CD4-positive, alpha-beta T cell treated with Interleukin-17A for 4 hours (primary cell): ENCODE measurements at regions not wholly inside any gene's neighbourhood (a gene's known extent, or its start where the extent isn't known, plus 50 kb on each side); places are given as distances from the start of the nearest gene placed in this dataset.
"Not testable (repeated sequence)": the region's sequence is repeated elsewhere in the genome, so short reads cannot be mapped to it uniquely, and the experiment has no call there.

ENCODE experiments used
- DNase-seq: peaks from one replicate; pipeline ENCODE4 v3.0.0-alpha.2; 2020; ENCODE audit warnings: mixed read lengths

DNA sequence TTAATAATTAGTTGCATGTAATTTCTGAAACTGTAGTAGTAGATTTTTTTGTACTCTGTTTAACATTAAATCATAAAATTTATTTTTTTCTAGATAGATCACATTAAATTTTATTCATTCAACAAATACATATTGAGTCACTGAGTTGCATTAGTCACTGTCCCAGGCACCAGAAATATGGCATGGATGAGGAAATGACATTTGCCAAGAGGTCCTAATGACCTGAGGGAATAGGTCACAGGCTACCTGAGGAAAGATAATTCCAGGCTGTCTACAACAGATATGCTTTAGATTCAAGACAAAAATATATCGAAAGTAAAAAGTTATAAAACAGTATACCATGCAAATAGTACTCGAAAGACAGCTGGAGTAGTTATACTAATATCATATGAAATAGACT lies 852.4 kb upstream of the ACVR2A start:
- no peak for DNase-seq

GRCh38 chr2:146992057-146992456 lies 852.8 kb upstream of the ACVR2A start:
- no peak for DNase-seq

GRCh38 chr2:146990311-146991054 lies 854.3 kb upstream of the ACVR2A start:
- no peak for DNase-seq

DNA sequence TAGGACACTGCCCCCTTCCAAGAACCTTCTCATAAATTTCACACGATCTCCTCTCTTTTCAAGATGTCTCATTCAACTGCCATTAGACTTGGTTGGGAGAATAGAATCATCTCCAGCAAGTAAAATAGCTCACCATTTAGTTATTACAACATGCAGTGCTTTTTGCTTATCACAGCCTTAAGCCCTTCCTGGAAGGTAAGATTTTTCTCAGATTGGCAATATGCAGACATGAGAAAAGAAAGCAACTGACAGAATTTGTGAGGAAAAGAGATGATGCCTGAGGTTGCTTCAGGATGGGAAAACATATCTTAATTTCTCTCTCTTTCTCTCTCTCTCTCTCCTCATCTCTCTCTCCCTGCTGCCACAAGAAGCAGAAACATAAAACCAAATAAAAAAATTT lies 855.1 kb upstream of the ACVR2A start:
- no peak for DNase-seq

GRCh38 chr2:146987996-146988395 lies 856.8 kb upstream of the ACVR2A start:
- DNase-seq, result no peak

DNA sequence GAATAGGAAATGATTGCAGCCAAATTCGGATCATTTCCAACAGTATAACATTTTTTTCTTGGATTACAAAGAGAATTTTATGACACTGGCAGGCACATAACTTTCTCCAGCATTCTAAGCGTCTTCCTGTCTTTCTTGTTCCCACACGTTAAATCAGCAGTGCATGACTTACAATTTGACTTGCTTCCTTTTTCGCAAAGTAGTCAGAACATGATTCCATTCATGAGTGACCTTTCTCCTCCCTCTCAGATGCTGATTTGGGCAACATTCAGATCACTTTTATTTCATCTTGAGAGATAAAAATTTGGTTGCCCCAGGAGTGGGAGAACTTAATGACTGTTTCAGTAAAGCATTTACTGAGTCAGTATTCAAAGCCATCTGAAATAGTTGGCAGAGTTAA lies 858.7 kb upstream of the ACVR2A start:
- DNase-seq, result no peak

- DNase-seq, result no peak
Observed at GRCh38 chr2:146985753-146986152, 859.1 kb upstream of the ACVR2A start.

GRCh38 chr2:146984014-146984413 lies 860.8 kb upstream of the ACVR2A start:
- DNase-seq, result no peak

DNA sequence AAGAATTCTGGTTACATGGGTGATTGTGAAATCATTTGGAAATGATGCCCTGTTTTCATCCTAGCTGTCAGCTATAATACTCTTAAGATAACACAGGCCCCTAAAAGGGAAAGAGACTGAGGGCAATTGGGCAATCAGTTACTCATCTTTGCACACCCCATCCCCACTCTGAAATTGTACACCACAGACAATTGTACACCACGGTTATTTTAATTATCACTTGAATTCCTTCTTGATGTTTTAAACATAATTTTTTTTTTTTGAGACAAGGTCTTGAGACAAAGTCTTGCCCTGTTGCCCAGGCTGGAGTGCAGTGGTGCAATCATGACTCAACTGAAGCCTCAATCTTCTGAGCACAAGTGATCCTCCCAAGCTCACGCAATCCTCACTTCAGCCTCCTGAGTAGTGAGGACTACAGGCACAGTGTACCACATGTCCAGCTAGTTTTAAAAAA lies 862.4 kb upstream of the ACVR2A start:
- DNase-seq, result no peak

DNA sequence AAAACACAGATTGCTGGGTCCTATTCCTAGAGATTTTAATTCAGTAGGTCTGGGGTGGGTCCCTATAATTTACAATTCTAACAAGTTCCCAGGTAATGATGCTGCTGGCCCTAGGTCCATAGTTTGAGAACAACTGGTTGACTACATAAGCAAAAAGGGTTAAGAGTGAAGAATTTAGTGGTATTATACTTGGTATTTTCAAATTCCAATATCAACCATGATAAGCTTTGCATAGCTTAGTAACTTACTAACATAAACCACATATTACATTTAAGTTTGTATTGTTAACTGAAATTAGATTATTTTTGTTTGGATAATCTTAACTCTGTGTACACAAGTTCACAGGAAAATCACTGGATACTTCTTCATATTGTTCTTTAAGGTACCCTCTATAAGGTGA lies 862.9 kb upstream of the ACVR2A start:
- no peak for DNase-seq

- DNase-seq, result no peak
Observed at GRCh38 chr2:146979746-146980145, 865.1 kb upstream of the ACVR2A start.

- no peak for DNase-seq
Observed at GRCh38 chr2:146978577-146979555, 866.0 kb upstream of the ACVR2A start.

DNA sequence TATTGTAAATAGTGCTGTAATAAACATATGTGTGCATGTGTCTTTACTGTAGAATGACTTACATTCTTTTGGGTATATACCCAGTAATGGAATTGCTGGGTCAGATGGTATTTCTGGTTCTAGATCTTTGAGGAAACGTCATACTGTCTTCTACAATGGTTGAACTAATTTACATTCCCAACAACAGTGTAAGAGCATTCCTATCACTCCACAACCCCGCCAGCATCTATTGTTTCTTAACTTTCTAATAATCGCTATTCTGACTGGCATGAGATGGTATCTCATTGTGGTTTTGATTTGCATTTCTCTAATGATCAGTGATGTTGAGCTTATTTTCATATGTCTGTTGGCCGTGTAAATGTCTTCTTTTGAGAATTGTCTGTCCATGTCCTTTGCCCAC lies 873.8 kb upstream of the ACVR2A start:
- DNase-seq, result not testable (repeated sequence)

DNA sequence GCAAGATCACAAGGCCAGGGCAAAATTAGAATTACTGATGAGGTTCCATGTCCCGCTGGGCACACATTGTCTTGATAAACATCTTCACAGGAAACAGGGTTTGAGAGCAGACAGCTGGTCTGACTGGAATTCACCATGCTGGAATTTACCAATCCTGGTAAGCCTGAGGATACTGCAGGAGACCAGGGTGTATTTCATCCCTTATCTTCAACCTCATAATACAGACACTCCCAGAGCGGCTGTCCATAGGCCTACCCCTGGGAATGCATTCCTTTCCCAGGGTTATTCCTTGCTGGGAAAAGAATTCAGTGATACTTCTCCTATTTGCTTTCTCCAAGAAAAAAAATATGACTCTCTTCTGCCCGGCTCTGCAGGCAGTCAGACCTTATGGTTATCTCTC lies 875.1 kb upstream of the ACVR2A start:
- DNase-seq, result not testable (repeated sequence)

GRCh38 chr2:146964494-146964893 lies 880.3 kb upstream of the ACVR2A start:
- DNase-seq, result no peak

DNA sequence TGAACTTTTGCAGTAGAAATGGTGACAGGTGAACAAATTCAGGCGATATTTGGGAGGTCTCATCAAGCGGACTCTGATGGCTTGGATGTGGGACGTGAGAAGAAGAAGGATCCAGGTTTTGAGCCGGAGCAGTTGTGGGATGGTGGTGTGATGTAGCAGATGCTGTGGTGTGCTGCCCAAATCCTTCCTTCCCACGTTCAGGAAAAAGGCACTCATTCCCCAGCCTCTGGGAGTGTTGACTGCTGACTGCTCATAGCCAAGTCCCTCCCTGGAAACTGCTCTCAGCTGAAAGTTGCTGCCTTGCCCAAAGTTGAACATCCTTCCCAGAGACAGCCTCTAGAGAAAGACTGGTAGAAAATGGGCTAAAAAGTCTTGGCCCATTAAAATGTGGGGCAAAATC lies 890.3 kb upstream of the ACVR2A start:
- DNase-seq, result no peak

DNA sequence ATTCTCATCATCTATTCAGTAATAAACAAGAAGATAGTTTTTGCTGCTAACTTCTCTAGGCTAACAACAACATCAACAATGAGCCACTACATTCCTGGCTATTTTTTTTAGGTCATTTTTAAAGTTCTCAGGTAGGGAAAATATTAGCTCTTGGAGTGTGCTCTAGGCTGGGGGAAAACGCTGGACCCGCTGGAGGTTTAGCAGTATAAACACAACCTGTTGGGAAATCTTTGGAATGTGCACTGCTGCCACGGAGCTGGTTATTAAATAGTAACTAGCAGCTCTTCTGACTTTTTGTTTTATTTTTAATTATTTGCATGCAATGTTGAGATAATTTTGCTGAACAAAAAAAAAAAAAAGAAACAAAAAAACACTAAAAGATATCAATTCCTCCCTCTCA lies 892.1 kb upstream of the ACVR2A start:
- DNase-seq, result no peak

DNA sequence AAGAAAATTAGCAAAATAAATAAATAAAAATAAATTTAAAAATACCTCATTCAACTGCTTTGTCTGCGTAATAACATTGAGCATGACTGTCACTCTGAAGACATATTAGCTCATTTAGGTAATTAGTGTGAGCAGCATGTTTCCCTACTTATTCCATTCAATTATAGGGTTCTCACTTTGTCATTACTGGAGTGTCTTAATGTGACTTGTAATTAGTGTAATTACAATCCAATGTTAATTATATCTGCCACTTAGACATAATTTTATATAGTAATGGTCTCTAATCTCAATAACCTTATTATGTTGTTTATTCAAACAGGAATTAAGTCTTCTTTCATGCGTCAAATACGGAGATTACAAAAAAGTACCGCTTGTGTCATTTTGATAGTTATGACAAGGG lies 893.9 kb upstream of the ACVR2A start:
- no peak for DNase-seq

DNA sequence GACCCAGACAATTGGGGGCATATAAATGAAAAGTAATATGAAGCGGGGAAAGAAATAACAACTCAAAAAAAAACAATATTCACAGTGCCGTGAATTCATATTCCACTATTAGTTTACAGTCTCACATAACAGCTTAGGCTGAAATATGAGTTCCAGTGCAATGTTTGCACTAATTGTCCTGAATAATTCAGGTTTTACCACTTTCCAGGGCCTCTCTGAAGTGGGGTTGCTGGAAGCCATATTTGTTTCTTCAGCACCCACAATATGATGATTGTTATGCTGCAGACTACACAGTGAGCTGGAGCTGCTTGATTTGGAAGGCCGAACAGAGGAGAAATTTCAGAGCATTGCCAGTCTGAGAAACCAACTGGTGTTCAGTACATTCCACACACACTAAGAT lies 894.5 kb upstream of the ACVR2A start:
- no peak for DNase-seq

- no peak for DNase-seq
Observed at GRCh38 chr2:146949400-146949799, 895.4 kb upstream of the ACVR2A start.

DNA sequence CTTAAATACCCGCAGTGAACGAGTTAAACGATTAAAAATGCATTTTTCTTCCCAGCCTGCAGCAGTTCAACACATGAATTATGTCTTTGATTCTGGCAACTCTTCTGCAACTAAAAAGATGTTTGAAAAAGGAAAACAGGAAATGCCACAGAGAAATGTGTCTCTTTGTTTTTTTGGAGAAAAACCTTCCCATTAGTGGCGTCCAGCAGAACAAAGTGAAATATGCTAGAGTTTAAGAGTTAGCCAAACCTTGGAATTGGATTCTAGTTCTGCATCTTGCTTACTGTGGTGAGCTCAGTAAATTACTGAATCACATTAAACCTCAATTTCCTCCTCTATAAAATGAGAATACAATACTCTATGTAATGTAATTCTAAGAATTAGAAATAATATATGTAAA lies 900.2 kb upstream of the ACVR2A start:
- DNase-seq, result no peak

- no peak for DNase-seq
Observed at GRCh38 chr2:146939991-146940685, 904.7 kb upstream of the ACVR2A start.

DNA sequence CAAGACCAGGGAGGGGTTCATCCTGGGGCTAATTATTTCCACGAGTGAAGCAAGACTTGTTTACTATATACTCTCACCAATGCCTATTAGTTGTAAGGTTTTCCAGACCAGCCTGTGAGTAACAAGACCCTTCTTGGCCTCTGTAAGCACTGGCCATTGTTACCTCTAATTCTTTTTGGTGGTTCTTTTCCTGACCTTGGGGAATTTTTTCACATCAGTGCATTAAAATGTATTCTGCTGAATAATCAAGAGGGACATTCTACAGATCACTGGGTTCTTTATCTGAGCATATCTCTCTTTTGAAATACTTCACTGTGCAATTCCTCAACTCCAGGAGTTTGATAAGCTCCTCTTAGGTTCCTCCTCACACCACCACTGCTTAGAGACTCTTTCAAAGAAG lies 909.9 kb upstream of the ACVR2A start:
- DNase-seq, result no peak
